Activated CD4-positive, alpha-beta T cell treated with anti-CD3 and anti-CD28 coated beads, Interleukin-2, amount 50 U/mL, for 48 hours (primary cell): ENCODE measurements at regions not wholly inside any gene's neighbourhood (a gene's known extent, or its start where the extent isn't known, plus 50 kb on each side); places are given as distances from the start of the nearest gene placed in this dataset.
"Not testable (repeated sequence)": the region's sequence is repeated elsewhere in the genome, so short reads cannot be mapped to it uniquely, and the experiment has no call there.

ENCODE experiments used
- DNase-seq, 2 experiments: peaks; one replicate each; pipeline ENCODE4 v3.0.0-alpha.2; 2020

- no peak for DNase-seq
Measured at GRCh38 chr6:14544666-14545065, 427.1 kb downstream of the CD83 start.

- DNase-seq, result no peak
Measured at GRCh38 chr6:14545496-14545895, 427.9 kb downstream of the CD83 start.

GRCh38 chr6:14546036-14546435 lies 428.5 kb downstream of the CD83 start:
- DNase-seq, result no peak

GRCh38 chr6:14547284-14547998 lies 429.9 kb downstream of the CD83 start:
- no peak for DNase-seq

- DNase-seq, result no peak
Measured at GRCh38 chr6:14549304-14549770, 431.8 kb downstream of the CD83 start.

GRCh38 chr6:14549871-14550270 lies 432.3 kb downstream of the CD83 start:
- no peak for DNase-seq

- DNase-seq, result no peak
Measured at GRCh38 chr6:14550410-14550809, 432.8 kb downstream of the CD83 start.

- DNase-seq, result no peak
Measured at GRCh38 chr6:14550822-14551221, 433.2 kb downstream of the CD83 start.

- not testable (repeated sequence) for DNase-seq
Measured at GRCh38 chr6:14551601-14552000, 434.0 kb downstream of the CD83 start.

- no peak for DNase-seq
Measured at GRCh38 chr6:14552891-14553290, 435.3 kb downstream of the CD83 start.

GRCh38 chr6:14553515-14553914 lies 435.9 kb downstream of the CD83 start:
- DNase-seq, result no peak

- DNase-seq, result no peak
Measured at GRCh38 chr6:14555804-14556203, 438.2 kb downstream of the CD83 start.

GRCh38 chr6:14559746-14560536 lies 442.4 kb downstream of the CD83 start:
- DNase-seq, result no peak

GRCh38 chr6:14561563-14561962 lies 444.0 kb downstream of the CD83 start:
- DNase-seq, result not testable (repeated sequence)

GRCh38 chr6:14567842-14568241 lies 450.3 kb downstream of the CD83 start:
- DNase-seq, result no peak

- DNase-seq, result no peak
Measured at GRCh38 chr6:14569394-14569793, 451.8 kb downstream of the CD83 start.

GRCh38 chr6:14569874-14570273 lies 452.3 kb downstream of the CD83 start:
- not testable (repeated sequence) for DNase-seq

GRCh38 chr6:14571001-14571400 lies 453.4 kb downstream of the CD83 start:
- no peak for DNase-seq

- DNase-seq, result no peak
Measured at GRCh38 chr6:14571746-14572145, 454.2 kb downstream of the CD83 start.

- no peak for DNase-seq
Measured at GRCh38 chr6:14573267-14573666, 455.7 kb downstream of the CD83 start.

- DNase-seq, result no peak
Measured at GRCh38 chr6:14573703-14574290, 456.2 kb downstream of the CD83 start.

- DNase-seq, result no peak
Measured at GRCh38 chr6:14575961-14576360, 458.4 kb downstream of the CD83 start.

GRCh38 chr6:14578994-14579393 lies 461.4 kb downstream of the CD83 start:
- no peak for DNase-seq

- no peak for DNase-seq
Measured at GRCh38 chr6:14582749-14583148, 465.2 kb downstream of the CD83 start.
